GM12875 (cell line): ENCODE measurements at regions not wholly inside any gene's neighbourhood (a gene's known extent, or its start where the extent isn't known, plus 50 kb on each side); places are given as distances from the start of the nearest gene placed in this dataset.

Experiments
- H3K4me3 ChIP-seq: one replicate; pipeline ENCODE4 v1.5.1; 2011; ENCODE audit warnings: low read depth, low read length, control low read depth
- TF ChIP-seq, protein P1 (sequence below): IDR thresholded peaks from 2 replicates; pipeline ENCODE4 v1.5.1; 2011; ENCODE audit warnings: low read depth, mild to moderate bottlenecking, control low read depth, inconsistent platforms, low read length, moderate library complexity, borderline replicate concordance; ENCODE audit not compliant: insufficient read depth

DNA sequence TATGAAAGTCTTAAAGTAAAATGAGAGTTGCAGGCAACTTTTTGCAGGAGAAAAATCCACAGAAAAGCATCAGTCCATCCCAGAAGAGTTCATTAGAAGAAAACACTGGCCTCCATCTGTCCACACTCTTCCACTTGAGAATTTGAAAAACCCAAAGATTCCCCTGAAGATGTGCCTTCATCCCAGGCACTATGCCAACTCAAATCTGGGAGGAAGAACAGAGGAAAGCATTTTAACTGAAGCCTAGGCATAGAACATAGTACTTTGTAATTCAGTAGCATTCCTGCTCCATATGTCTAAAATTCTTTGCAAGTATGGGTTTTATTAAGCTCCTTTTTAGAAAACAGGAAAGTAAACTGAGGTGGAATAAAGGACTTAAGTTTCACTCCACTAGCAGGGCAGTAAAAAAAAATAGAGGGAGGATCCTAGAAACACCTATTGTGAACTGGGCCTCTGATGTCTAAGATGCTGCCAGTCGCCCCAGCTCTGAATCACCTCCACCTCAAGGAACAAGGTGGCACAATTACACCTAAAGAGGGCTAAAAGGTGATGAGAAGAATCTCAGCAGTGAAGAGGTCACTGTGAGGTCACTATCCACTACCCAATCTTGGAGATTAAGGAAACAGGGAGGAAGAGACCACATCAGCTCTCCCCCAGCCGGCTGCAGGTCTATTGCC lies 141.9 kb upstream of the FAM241A start:
- TF ChIP-seq, protein P1, sequence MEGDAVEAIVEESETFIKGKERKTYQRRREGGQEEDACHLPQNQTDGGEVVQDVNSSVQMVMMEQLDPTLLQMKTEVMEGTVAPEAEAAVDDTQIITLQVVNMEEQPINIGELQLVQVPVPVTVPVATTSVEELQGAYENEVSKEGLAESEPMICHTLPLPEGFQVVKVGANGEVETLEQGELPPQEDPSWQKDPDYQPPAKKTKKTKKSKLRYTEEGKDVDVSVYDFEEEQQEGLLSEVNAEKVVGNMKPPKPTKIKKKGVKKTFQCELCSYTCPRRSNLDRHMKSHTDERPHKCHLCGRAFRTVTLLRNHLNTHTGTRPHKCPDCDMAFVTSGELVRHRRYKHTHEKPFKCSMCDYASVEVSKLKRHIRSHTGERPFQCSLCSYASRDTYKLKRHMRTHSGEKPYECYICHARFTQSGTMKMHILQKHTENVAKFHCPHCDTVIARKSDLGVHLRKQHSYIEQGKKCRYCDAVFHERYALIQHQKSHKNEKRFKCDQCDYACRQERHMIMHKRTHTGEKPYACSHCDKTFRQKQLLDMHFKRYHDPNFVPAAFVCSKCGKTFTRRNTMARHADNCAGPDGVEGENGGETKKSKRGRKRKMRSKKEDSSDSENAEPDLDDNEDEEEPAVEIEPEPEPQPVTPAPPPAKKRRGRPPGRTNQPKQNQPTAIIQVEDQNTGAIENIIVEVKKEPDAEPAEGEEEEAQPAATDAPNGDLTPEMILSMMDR: no peak
- H3K4me3 ChIP-seq: no peak overlapping the region

DNA sequence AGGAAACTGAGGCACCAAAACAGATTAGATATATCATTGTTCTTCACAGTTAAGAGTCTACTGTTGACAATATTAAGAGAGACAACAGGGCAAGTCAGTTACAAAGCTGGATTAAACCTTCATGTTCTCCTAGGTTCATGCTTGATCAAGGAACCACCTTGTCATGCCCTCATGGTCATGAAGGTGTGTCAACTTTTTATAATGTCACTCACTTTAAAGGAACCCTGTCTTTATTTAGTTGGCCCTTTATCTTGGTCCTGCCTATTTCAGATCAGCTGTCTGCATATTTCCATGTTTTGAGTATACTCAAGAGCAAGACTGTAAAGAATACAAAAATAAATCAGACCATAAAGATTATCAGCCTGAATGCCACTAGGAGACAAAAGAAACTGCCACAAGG lies 140.2 kb upstream of the FAM241A start:
- TF ChIP-seq, protein P1: no peak

DNA sequence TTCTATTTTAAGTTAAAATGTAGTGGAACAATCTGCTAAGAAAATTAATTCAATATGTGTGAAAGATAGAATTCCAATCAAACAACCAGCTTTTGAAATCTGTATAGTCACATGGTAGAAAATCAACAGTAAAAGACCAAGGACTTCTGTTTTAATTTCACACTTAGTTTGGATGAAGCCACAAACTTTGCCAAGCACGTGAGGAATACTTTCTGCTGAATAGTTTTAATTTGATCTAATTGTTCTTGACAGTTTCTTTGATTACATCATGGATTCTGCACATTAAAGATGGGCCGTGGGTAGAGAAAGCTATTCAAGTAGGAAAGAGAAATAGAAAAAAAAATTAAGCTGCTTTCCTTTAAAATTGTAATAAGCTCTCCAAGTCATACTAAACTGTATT lies 137.9 kb upstream of the FAM241A start:
- H3K4me3 ChIP-seq: no peak overlapping the region
- TF ChIP-seq, protein P1: no peak

More for the DNA sequence above, 140.2 kb upstream of the FAM241A start:
- no peak overlapping the region for H3K4me3 ChIP-seq

DNA sequence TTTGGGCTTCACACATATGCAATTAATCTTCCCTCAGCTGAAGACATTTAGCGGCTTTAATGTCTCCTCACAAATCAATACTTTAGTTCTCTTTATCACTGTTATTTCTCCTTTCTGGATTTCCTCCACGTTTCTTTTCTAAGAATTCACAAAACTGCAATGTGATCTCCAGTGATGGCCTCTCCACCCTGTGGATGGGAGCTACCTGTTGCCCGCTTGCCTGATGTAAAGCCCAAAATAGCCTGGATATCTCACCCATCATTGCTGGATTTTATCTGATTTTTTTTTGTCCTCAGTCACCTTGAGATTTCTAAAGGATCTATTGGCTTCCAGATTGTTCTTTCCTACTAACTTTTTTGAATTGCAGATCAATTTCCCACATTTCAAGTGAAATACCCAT lies 129.3 kb upstream of the FAM241A start:
- no peak overlapping the region for H3K4me3 ChIP-seq
- TF ChIP-seq, protein P1: no peak

DNA sequence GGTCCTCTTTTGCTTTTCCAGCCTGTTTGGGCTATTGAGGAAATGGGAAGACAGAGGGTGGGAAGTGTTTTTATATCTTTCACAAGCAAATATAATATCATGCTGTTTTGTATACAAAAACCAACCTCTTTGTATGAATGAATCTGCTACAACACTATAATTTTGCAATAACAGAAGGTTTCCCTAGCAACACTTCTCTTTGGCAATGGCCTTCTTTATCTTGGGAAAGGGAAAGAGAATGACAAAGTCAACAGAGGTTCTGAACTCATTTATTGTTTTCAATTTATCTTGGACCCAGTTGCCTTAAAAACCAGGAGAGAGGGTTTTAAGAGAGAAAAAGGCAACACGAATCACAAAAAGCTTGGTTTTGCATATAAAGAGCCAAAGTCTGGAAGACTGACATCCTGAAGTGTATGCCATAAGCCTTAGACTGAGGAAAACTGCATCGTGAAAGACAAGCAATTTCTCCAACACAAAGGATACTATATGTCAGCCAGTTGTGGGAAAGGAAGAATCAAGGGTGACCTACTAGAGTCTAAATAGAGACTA lies 121.8 kb upstream of the FAM241A start:
- TF ChIP-seq, protein P1: no peak
- H3K4me3 ChIP-seq: no peak overlapping the region

DNA sequence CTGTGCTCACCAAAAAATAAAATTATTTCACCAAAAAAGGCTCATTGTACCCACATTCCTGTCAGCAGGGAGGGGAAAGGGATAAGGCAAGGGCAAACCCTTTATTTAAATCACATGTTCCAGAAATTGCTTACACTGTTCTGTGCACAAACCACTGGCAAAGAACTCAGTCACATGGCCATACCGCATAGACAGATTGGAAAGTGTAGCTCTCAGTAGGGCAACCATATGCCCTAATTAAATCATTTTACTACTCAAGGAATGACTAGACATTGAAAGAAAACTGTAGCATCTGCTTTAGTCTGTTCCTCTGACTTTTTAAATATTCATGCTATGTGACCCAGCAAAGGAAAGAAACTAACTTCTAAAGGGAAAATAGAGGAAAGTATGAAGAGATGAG lies 119.2 kb upstream of the FAM241A start:
- no peak overlapping the region for H3K4me3 ChIP-seq
- TF ChIP-seq, protein P1: no peak

DNA sequence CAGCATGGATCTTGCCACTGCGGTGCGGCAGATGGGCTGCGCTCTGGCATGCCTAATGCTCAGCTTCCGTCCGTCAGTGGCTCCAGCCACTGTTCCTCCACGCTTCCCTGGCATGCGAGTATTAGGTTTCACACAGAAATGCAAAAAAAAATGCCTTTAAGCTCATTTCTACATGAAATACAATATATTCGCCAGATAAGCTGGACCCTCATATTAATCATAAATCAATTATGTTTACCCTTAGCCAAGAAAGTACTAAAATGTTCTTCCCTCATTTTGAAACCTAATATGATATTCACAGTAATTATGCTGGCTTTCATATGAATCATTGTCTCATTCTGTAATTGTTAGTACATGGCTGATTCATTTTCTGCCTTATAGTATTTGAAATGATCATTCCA lies 115.5 kb upstream of the FAM241A start:
- H3K4me3 ChIP-seq: no peak overlapping the region
- TF ChIP-seq, protein P1: no peak
